Uterus (tissue), 3 donors: ENCODE measurements at regions not wholly inside any gene's neighbourhood (a gene's known extent, or its start where the extent isn't known, plus 50 kb on each side); places are given as distances from the start of the nearest gene placed in this dataset.

Source experiments
- DNase-seq, 2 donors: peaks; one replicate each; pipeline ENCODE4 v3.0.0-alpha.2; 2019 to 2020
- H3K27ac ChIP-seq, 2 donors: fragments of 200-600 bp; sonication (generic); 1 replicate in 1 of 2; 2 replicates in 1 of 2; pipeline ENCODE4 v1.5.1; 2016 to 2018
- H3K27me3 ChIP-seq, 2 donors: fragments of 200-600 bp; sonication (generic); one replicate each; pipeline ENCODE4 v1.5.1; 2018 to 2019; ENCODE audit warnings: control low read depth in 1 of 2
- H3K36me3 ChIP-seq, 2 donors: fragments of 200-600 bp; sonication (generic); one replicate each; pipeline ENCODE4 v1.5.1; 2019; ENCODE audit warnings: control low read depth in 1 of 2
- H3K4me1 ChIP-seq, 2 donors: fragments of 200-600 bp; sonication (generic); one replicate each; pipeline ENCODE4 v1.5.1; 2018 to 2019; ENCODE audit warnings: control low read depth in 1 of 2
- H3K4me3 ChIP-seq, 2 donors: fragments of 200-600 bp; sonication (generic); 1 replicate in 1 of 2; 2 replicates in 1 of 2; pipeline ENCODE4 v1.5.1; 2018 to 2019; ENCODE audit warnings: mild to moderate bottlenecking in 1 of 2
- H3K9me3 ChIP-seq, 2 donors: fragments of 200-600 bp; sonication (generic); one replicate each; pipeline ENCODE4 v1.5.1; 2019; ENCODE audit warnings: control low read depth in 1 of 2
- CTCF ChIP-seq, 4 experiments: fragments of 200-600 bp in 2 of 4; fragments of 450-650 bp in 2 of 4; sonication (generic) in 2 of 4; IDR thresholded peaks; one replicate each; pipeline ENCODE4 v1.5.1; 2016 to 2019; ENCODE audit warnings: antibody characterized with exemption in 4 of 4, mild to moderate bottlenecking in 2 of 4, moderate library complexity in 1 of 4
- POLR2A ChIP-seq, 2 donors: fragments of 450-650 bp; IDR thresholded peaks; one replicate each; pipeline ENCODE4 v1.6.1; 2016; ENCODE audit warnings: antibody characterized with exemption in 2 of 2, mild to moderate bottlenecking in 1 of 2, moderate library complexity in 1 of 2
- intact Hi-C: fragments of 100-400 bp; cut with DNase I; formaldehyde crosslinking; loops from one replicate; pipeline ENCODE4 v1.15.1; 2023; ENCODE audit warnings: low total_unique reads
- donor health status: DM: yes; HTN: yes; CAD: no.

GRCh38 chr13:26943748-26944147 lies 183.2 kb upstream of the GPR12 start:
- no peak for DNase-seq
- no peak overlapping the region for H3K27ac ChIP-seq
- intact Hi-C loops = no loop called here
- H3K4me1 ChIP-seq = no peaks in the 10 kb centered on the region
- TF ChIP-seq CTCF (IDR thresholded peaks at IDR 0.05) = no peak
- no peak for TF ChIP-seq POLR2A (IDR thresholded peaks at IDR 0.05)
- no peaks in the 10 kb centered on the region for H3K9me3 ChIP-seq
- no peak overlapping the region for H3K4me3 ChIP-seq
- H3K36me3 ChIP-seq = no peaks in the 10 kb centered on the region
- no peaks in the 10 kb centered on the region for H3K27me3 ChIP-seq

GRCh38 chr13:26942184-26942583 lies 181.6 kb upstream of the GPR12 start:
- intact Hi-C loops = no loop called here
- H3K4me3 ChIP-seq = no peak overlapping the region
- H3K27me3 ChIP-seq = no peaks in the 10 kb centered on the region
- H3K36me3 ChIP-seq = no peaks in the 10 kb centered on the region
- H3K9me3 ChIP-seq = no peaks in the 10 kb centered on the region
- no peak for DNase-seq
- H3K4me1 ChIP-seq = no peaks in the 10 kb centered on the region
- no peak overlapping the region for H3K27ac ChIP-seq
- no peak for TF ChIP-seq CTCF (IDR thresholded peaks at IDR 0.05)
- TF ChIP-seq POLR2A (IDR thresholded peaks at IDR 0.05) = no peak

GRCh38 chr13:26941345-26942174 lies 181.0 kb upstream of the GPR12 start:
- Histone ChIP-seq H3K27ac (no peak overlapping the region), H3K4me3 (no peak overlapping the region), H3K36me3 (no peaks in the 10 kb centered on the region), H3K9me3 (no peaks in the 10 kb centered on the region), H3K4me1 (no peaks in the 10 kb centered on the region), H3K27me3 (no peaks in the 10 kb centered on the region)
- DNase-seq = no peak
- intact Hi-C loops = no loop called here
- TF ChIP-seq POLR2A (IDR thresholded peaks at IDR 0.05) (no peak), CTCF (IDR thresholded peaks at IDR 0.05) (no peak)

- Histone ChIP-seq H3K27me3 (no peaks in the 10 kb centered on the region), H3K36me3 (no peaks in the 10 kb centered on the region), H3K9me3 (no peaks in the 10 kb centered on the region), H3K27ac (no peak overlapping the region), H3K4me1 (no peaks in the 10 kb centered on the region), H3K4me3 (no peak overlapping the region)
- intact Hi-C loops = no loop called here
- no peak for DNase-seq
- TF ChIP-seq CTCF (IDR thresholded peaks at IDR 0.05) (no peak), POLR2A (IDR thresholded peaks at IDR 0.05) (no peak)
Observed at GRCh38 chr13:26934096-26934495, 173.5 kb upstream of the GPR12 start.

GRCh38 chr13:26932465-26932864 lies 171.9 kb upstream of the GPR12 start:
- Histone ChIP-seq H3K4me3 (no peak overlapping the region), H3K4me1 (no peaks in the 10 kb centered on the region), H3K36me3 (no peaks in the 10 kb centered on the region), H3K27me3 (no peaks in the 10 kb centered on the region), H3K9me3 (no peaks in the 10 kb centered on the region), H3K27ac (no peak overlapping the region)
- intact Hi-C loops = no loop called here
- no peak for DNase-seq
- TF ChIP-seq POLR2A (IDR thresholded peaks at IDR 0.05) (no peak), CTCF (IDR thresholded peaks at IDR 0.05) (no peak)
